DOHH2 (cell line): ENCODE measurements at regions not wholly inside any gene's neighbourhood (a gene's known extent, or its start where the extent isn't known, plus 50 kb on each side); places are given as distances from the start of the nearest gene placed in this dataset.

ENCODE experiments used
- H3F3A ChIP-seq: fragments of 200-600 bp; sonication (generic), shearing (Covaris generic); 2 replicates; pipeline ENCODE4 v1.6.0; 2016; ENCODE audit warnings: antibody characterized with exemption, mild to moderate bottlenecking; ENCODE audit not compliant: control insufficient read depth, insufficient read depth
- H3K27ac ChIP-seq: fragments of 200-600 bp; sonication (generic); 2 replicates; pipeline ENCODE4 v1.5.1; 2014; ENCODE audit warnings: low read depth, mild to moderate bottlenecking, low read length, moderate library complexity
- H3K27me3 ChIP-seq: fragments of 200-600 bp; sonication (generic); 2 replicates; pipeline ENCODE4 v1.6.1; 2014; ENCODE audit warnings: mild to moderate bottlenecking, low read length, mixed read lengths; ENCODE audit not compliant: control insufficient read depth
- H3K36me3 ChIP-seq: fragments of 200-600 bp; sonication (generic); 2 replicates; pipeline ENCODE4 v1.6.1; 2014; ENCODE audit warnings: mild to moderate bottlenecking, low read length, moderate library complexity, mixed read lengths; ENCODE audit not compliant: control insufficient read depth
- H3K4me1 ChIP-seq: fragments of 200-600 bp; sonication (generic); 2 replicates; pipeline ENCODE4 v1.6.1; 2014; ENCODE audit warnings: mild to moderate bottlenecking, low read length, mixed read lengths; ENCODE audit not compliant: control insufficient read depth
- H3K4me2 ChIP-seq: fragments of 200-600 bp; sonication (generic); 2 replicates; pipeline ENCODE4 v1.6.0; 2014; ENCODE audit warnings: mild to moderate bottlenecking, low read length, moderate library complexity
- H3K4me3 ChIP-seq: fragments of 200-600 bp; sonication (generic); 2 replicates; pipeline ENCODE4 v1.5.1; 2014; ENCODE audit warnings: mild to moderate bottlenecking, low read length, mixed read lengths
- H3K79me2 ChIP-seq: fragments of 200-600 bp; sonication (generic); 2 replicates; pipeline ENCODE4 v1.6.1; 2014; ENCODE audit warnings: mild to moderate bottlenecking, low read length, mixed read lengths; ENCODE audit not compliant: control insufficient read depth
- H3K9me2 ChIP-seq: fragments of 200-600 bp; sonication (generic); replicated peaks from 2 replicates; pipeline ENCODE4 v1.6.1; 2014; ENCODE audit warnings: mild to moderate bottlenecking, low read length, mixed read lengths; ENCODE audit not compliant: control insufficient read depth
- H3K9me3 ChIP-seq: fragments of 200-600 bp; sonication (generic); 2 replicates; pipeline ENCODE4 v1.6.1; 2014; ENCODE audit warnings: antibody characterized with exemption, low read length, mixed read lengths; ENCODE audit not compliant: control insufficient read depth, insufficient read depth
- H4K20me1 ChIP-seq: fragments of 200-600 bp; sonication (generic); 2 replicates; pipeline ENCODE4 v1.6.0; 2014; ENCODE audit warnings: low read depth, mild to moderate bottlenecking, antibody characterized with exemption, low read length, moderate library complexity; ENCODE audit not compliant: control insufficient read depth, insufficient read depth
- EZH2phosphoT487 ChIP-seq: fragments of 200-600 bp; sonication (generic); IDR thresholded peaks from 2 replicates; pipeline ENCODE4 v1.6.1; 2017; ENCODE audit warnings: borderline replicate concordance, mild to moderate bottlenecking, antibody characterized with exemption, low read length, moderate library complexity, mixed read lengths
- TF ChIP-seq, protein P1 (sequence below): fragments of 200-600 bp; sonication (generic); IDR thresholded peaks from one replicate; pipeline ENCODE4 v1.5.1; 2014; ENCODE audit warnings: antibody characterized with exemption, mild to moderate bottlenecking, low read depth, low read length; ENCODE audit not compliant: poor library complexity, severe bottlenecking

DNA sequence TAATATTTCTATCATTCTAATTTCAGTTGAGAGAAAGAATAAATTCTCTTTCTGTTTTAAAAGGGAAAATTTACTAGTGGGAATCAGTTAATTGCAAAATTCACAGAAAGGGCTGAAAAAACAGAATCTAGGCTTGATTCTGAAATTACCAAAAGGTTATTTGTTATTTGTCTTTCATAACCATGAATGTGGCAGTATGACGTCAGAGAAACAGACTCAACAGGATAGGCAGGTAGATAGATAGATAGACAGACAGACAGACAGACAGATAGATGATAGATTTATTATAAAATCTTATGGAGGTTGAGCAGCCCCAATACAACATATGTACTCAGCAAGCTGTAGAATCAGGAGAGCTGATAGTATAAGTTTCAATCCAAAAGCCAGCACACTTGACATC is 311.0 kb downstream of the ADAM29 start:
- H3K4me3 ChIP-seq = no peak overlapping the region
- H3K4me1 ChIP-seq = no peaks in the 10 kb centered on the region
- H3K27me3 ChIP-seq = no peaks in the 10 kb centered on the region
- H3K9me2 ChIP-seq = no peaks in the 10 kb centered on the region
- H3K36me3 ChIP-seq = no peaks in the 10 kb centered on the region
- H3F3A ChIP-seq = no peaks in the 10 kb centered on the region
- TF ChIP-seq EZH2phosphoT487 = no peak
- TF ChIP-seq, protein P1, sequence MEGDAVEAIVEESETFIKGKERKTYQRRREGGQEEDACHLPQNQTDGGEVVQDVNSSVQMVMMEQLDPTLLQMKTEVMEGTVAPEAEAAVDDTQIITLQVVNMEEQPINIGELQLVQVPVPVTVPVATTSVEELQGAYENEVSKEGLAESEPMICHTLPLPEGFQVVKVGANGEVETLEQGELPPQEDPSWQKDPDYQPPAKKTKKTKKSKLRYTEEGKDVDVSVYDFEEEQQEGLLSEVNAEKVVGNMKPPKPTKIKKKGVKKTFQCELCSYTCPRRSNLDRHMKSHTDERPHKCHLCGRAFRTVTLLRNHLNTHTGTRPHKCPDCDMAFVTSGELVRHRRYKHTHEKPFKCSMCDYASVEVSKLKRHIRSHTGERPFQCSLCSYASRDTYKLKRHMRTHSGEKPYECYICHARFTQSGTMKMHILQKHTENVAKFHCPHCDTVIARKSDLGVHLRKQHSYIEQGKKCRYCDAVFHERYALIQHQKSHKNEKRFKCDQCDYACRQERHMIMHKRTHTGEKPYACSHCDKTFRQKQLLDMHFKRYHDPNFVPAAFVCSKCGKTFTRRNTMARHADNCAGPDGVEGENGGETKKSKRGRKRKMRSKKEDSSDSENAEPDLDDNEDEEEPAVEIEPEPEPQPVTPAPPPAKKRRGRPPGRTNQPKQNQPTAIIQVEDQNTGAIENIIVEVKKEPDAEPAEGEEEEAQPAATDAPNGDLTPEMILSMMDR = no peak
- no peaks in the 10 kb centered on the region for H3K9me3 ChIP-seq
- H3K27ac ChIP-seq = no peak overlapping the region
- no peak overlapping the region for H3K4me2 ChIP-seq
- H3K79me2 ChIP-seq = no peaks in the 10 kb centered on the region
- H4K20me1 ChIP-seq = no peaks in the 10 kb centered on the region

DNA sequence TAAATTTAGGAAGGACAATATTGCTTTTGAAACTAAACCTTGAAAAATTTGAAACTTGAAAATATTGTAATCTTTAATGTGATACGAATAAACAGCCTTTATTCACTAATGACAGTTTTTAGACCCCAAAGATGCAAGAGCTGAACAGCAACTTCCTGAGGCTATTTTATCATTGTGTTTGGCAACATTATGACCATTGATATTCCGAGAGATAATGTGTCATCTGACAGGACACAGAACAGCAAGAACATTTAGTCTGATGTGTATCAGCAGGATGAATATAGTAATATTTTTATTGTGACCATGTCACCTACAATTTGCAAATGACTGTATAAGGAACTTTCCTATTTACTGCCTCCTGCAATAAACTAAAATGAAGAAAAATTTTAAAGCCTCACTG is 316.0 kb downstream of the ADAM29 start:
- no peaks in the 10 kb centered on the region for H3K36me3 ChIP-seq
- no peak overlapping the region for H3K4me2 ChIP-seq
- no peaks in the 10 kb centered on the region for H4K20me1 ChIP-seq
- no peak overlapping the region for H3K27ac ChIP-seq
- H3K4me3 ChIP-seq = no peak overlapping the region
- no peaks in the 10 kb centered on the region for H3K9me2 ChIP-seq
- no peaks in the 10 kb centered on the region for H3F3A ChIP-seq
- H3K9me3 ChIP-seq = no peaks in the 10 kb centered on the region
- H3K27me3 ChIP-seq = no peaks in the 10 kb centered on the region
- no peak for TF ChIP-seq EZH2phosphoT487
- TF ChIP-seq, protein P1 = no peak
- no peaks in the 10 kb centered on the region for H3K4me1 ChIP-seq
- no peaks in the 10 kb centered on the region for H3K79me2 ChIP-seq

DNA sequence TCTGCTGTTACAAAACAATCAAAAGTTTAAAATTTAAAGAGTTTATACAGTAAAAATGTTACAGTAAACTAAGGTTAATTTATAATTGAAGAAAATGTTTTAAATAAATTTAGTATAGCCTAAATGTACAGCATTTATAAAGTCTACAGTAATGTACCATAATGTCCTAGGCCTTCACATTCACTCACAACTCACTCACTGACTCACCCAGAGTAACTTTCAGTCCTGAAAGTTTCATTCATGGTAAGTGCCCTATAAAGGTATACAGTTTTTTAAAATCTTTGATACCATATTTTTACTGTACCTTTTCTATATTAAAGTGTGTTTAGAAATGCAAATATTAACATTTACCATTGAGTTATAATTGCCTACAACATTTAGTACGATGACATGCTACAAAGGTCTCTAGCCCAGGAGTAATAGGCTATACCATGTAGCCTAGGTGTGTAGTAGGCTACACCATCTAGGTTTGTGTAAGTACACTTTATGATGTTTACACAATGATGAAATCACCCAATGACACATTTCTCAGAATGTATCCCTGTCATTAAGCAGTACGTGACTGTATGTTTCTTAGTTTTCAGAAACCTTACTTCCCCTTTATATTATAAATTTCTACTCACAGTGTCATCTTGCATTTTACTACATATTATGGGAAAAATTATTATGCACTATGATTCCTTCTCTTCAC is 320.8 kb downstream of the ADAM29 start:
- Histone ChIP-seq H3K9me3 (no peaks in the 10 kb centered on the region), H3K27me3 (no peaks in the 10 kb centered on the region), H3K27ac (no peak overlapping the region), H3K79me2 (no peaks in the 10 kb centered on the region), H3F3A (no peaks in the 10 kb centered on the region), H3K4me3 (no peak overlapping the region), H3K4me1 (no peaks in the 10 kb centered on the region), H3K9me2 (no peaks in the 10 kb centered on the region), H3K4me2 (no peak overlapping the region), H3K36me3 (no peaks in the 10 kb centered on the region), H4K20me1 (no peaks in the 10 kb centered on the region)
- TF ChIP-seq, protein P1 = no peak
- TF ChIP-seq EZH2phosphoT487 = no peak
